GM18867 (cell line): ENCODE measurements at regions not wholly inside any gene's neighbourhood (a gene's known extent, or its start where the extent isn't known, plus 50 kb on each side); places are given as distances from the start of the nearest gene placed in this dataset.

ENCODE experiments used
- ATAC-seq: cut with Tn5 transposase; IDR thresholded peaks from one replicate; pipeline ENCODE4 v1.9.1; 2021; ENCODE audit warnings: mild to moderate bottlenecking, moderate library complexity; ENCODE audit not compliant: unreplicated experiment

- ATAC-seq, result no peak
Measured at GRCh38 chr2:145015561-145015960, 495.6 kb upstream of the ZEB2 start.

GRCh38 chr2:145012806-145013205 is 492.9 kb upstream of the ZEB2 start:
- no peak for ATAC-seq

- ATAC-seq, result no peak
Measured at GRCh38 chr2:145012214-145012670, 492.3 kb upstream of the ZEB2 start.

- ATAC-seq, result no peak
Measured at GRCh38 chr2:145010635-145011034, 490.7 kb upstream of the ZEB2 start.

- no peak for ATAC-seq
Measured at GRCh38 chr2:145007960-145008263, 488.0 kb upstream of the ZEB2 start.

GRCh38 chr2:145007093-145007959 is 487.4 kb upstream of the ZEB2 start:
- ATAC-seq, result no peak

GRCh38 chr2:145002624-145003023 is 482.7 kb upstream of the ZEB2 start:
- ATAC-seq, result no peak

GRCh38 chr2:145000376-145000775 is 480.5 kb upstream of the ZEB2 start:
- no peak for ATAC-seq

- ATAC-seq, result no peak
Measured at GRCh38 chr2:144999936-145000335, 480.0 kb upstream of the ZEB2 start.

GRCh38 chr2:144999071-144999875 is 479.4 kb upstream of the ZEB2 start:
- no peak for ATAC-seq

- ATAC-seq, result no peak
Measured at GRCh38 chr2:144998435-144998834, 478.5 kb upstream of the ZEB2 start.

GRCh38 chr2:144996225-144996795 is 476.4 kb upstream of the ZEB2 start:
- no peak for ATAC-seq

- ATAC-seq, result no peak
Measured at GRCh38 chr2:144995482-144995881, 475.6 kb upstream of the ZEB2 start.

- no peak for ATAC-seq
Measured at GRCh38 chr2:144990661-144991060, 470.7 kb upstream of the ZEB2 start.

GRCh38 chr2:144989579-144990270 is 469.8 kb upstream of the ZEB2 start:
- ATAC-seq, result no peak

- ATAC-seq, result no peak
Measured at GRCh38 chr2:144988591-144988990, 468.7 kb upstream of the ZEB2 start.

GRCh38 chr2:144986691-144987090 is 466.8 kb upstream of the ZEB2 start:
- no peak for ATAC-seq

- no peak for ATAC-seq
Measured at GRCh38 chr2:144984038-144984437, 464.1 kb upstream of the ZEB2 start.

- no peak for ATAC-seq
Measured at GRCh38 chr2:144983107-144983506, 463.2 kb upstream of the ZEB2 start.

GRCh38 chr2:144982481-144982880 is 462.6 kb upstream of the ZEB2 start:
- no peak for ATAC-seq

GRCh38 chr2:144975881-144976280 is 456.0 kb upstream of the ZEB2 start:
- ATAC-seq, result no peak
